GDM1 (cell line): ENCODE measurements at regions not wholly inside any gene's neighbourhood (a gene's known extent, or its start where the extent isn't known, plus 50 kb on each side); places are given as distances from the start of the nearest gene placed in this dataset.

ENCODE experiments used
- DNase-seq: peaks from one replicate; lab custom pipeline; 2025; lab: John Stamatoyannopoulos, UW

- no peak for DNase-seq
Measured at GRCh38 chr11:115901069-115901468, 396.9 kb upstream of the CADM1 start.

GRCh38 chr11:115900111-115900510, 395.9 kb upstream of the CADM1 start:
- DNase-seq: no peak

GRCh38 chr11:115897707-115898106, 393.5 kb upstream of the CADM1 start:
- DNase-seq: no peak

GRCh38 chr11:115896084-115896483, 391.9 kb upstream of the CADM1 start:
- no peak for DNase-seq

GRCh38 chr11:115895594-115895993, 391.4 kb upstream of the CADM1 start:
- DNase-seq: no peak

- no peak for DNase-seq
Measured at GRCh38 chr11:115894176-115894575, 390.0 kb upstream of the CADM1 start.

- DNase-seq: no peak
Measured at GRCh38 chr11:115893461-115894099, 389.4 kb upstream of the CADM1 start.

GRCh38 chr11:115892016-115892415, 387.8 kb upstream of the CADM1 start:
- DNase-seq: no peak

- DNase-seq: no peak
Measured at GRCh38 chr11:115891581-115891980, 387.4 kb upstream of the CADM1 start.

GRCh38 chr11:115890500-115890899, 386.3 kb upstream of the CADM1 start:
- DNase-seq: no peak

GRCh38 chr11:115889712-115890111, 385.5 kb upstream of the CADM1 start:
- no peak for DNase-seq

GRCh38 chr11:115887727-115888126, 383.5 kb upstream of the CADM1 start:
- DNase-seq: no peak

GRCh38 chr11:115887316-115887715, 383.1 kb upstream of the CADM1 start:
- no peak for DNase-seq

- no peak for DNase-seq
Measured at GRCh38 chr11:115886422-115886733, 382.2 kb upstream of the CADM1 start.

- DNase-seq: no peak
Measured at GRCh38 chr11:115885535-115886421, 381.6 kb upstream of the CADM1 start.

GRCh38 chr11:115884800-115885534, 380.8 kb upstream of the CADM1 start:
- DNase-seq: no peak

GRCh38 chr11:115874843-115875242, 370.6 kb upstream of the CADM1 start:
- DNase-seq: no peak

GRCh38 chr11:115873813-115874212, 369.6 kb upstream of the CADM1 start:
- no peak for DNase-seq

- DNase-seq: peak; percentile 14
Measured at GRCh38 chr11:115872416-115872815, 368.2 kb upstream of the CADM1 start.

- DNase-seq: no peak
Measured at GRCh38 chr11:115871161-115871760, 367.0 kb upstream of the CADM1 start.

GRCh38 chr11:115869780-115870431, 365.7 kb upstream of the CADM1 start:
- DNase-seq: no peak

GRCh38 chr11:115869131-115869530, 364.9 kb upstream of the CADM1 start:
- no peak for DNase-seq
